Sigmoid colon (tissue), 6 donors: ENCODE measurements at regions not wholly inside any gene's neighbourhood (a gene's known extent, or its start where the extent isn't known, plus 50 kb on each side); places are given as distances from the start of the nearest gene placed in this dataset.
"Not testable (repeated sequence)": the region's sequence is repeated elsewhere in the genome, so short reads cannot be mapped to it uniquely, and the experiment has no call there.

Experiments
- DNase-seq: peaks from one replicate; pipeline ENCODE4 v3.0.0-alpha.2; 2019
- H3K27ac ChIP-seq, 4 donors: fragments of 200-600 bp; sonication (generic); one replicate each; pipeline ENCODE4 v1.5.1; 2016 to 2019; ENCODE audit warnings: mild to moderate bottlenecking in 1 of 4
- H3K27me3 ChIP-seq, 3 donors: fragments of 200-600 bp; sonication (generic); one replicate each; pipeline ENCODE4 v1.5.1; 2019; ENCODE audit warnings: mild to moderate bottlenecking in 1 of 3
- H3K36me3 ChIP-seq, 4 donors: fragments of 200-600 bp; sonication (generic); one replicate each; pipeline ENCODE4 v1.5.1; 2016 to 2019
- H3K4me1 ChIP-seq, 4 donors: fragments of 200-600 bp; sonication (generic); one replicate each; pipeline ENCODE4 v1.5.1; 2017 to 2019
- H3K4me3 ChIP-seq, 4 donors: fragments of 200-600 bp; sonication (generic); one replicate each; pipeline ENCODE4 v1.5.1; 2017 to 2019; ENCODE audit warnings: mild to moderate bottlenecking in 2 of 4, moderate library complexity in 1 of 4
- H3K9me3 ChIP-seq, 4 donors: fragments of 200-600 bp in 3 of 4; sonication (generic) in 3 of 4; one replicate each; pipeline versions ENCODE4 v1.5.1 to v1.6.1; 2013 to 2019
- CTCF ChIP-seq, 4 experiments: fragments of 450-650 bp in 3 of 4; fragments of 200-600 bp in 1 of 4; IDR thresholded peaks; one replicate each; pipeline ENCODE4 v1.5.1; 2016 to 2019; ENCODE audit warnings: antibody characterized with exemption in 4 of 4, mild to moderate bottlenecking in 3 of 4, moderate library complexity in 2 of 4
- EP300 ChIP-seq, 4 donors: sonication (generic); formaldehyde crosslinking; IDR thresholded peaks; one replicate each; pipeline ENCODE4 v1.6.1; 2017; ENCODE audit warnings: antibody characterized with exemption in 4 of 4
- POLR2A ChIP-seq, 2 donors: fragments of 450-650 bp; IDR thresholded peaks; one replicate each; pipeline ENCODE4 v1.6.1; 2016; ENCODE audit warnings: antibody characterized with exemption in 2 of 2, mild to moderate bottlenecking in 2 of 2, moderate library complexity in 2 of 2
- POLR2AphosphoS5 ChIP-seq, 4 donors: sonication (generic); formaldehyde crosslinking; IDR thresholded peaks; one replicate each; pipeline ENCODE4 v1.6.1; 2017; ENCODE audit warnings: antibody characterized with exemption in 4 of 4
- WGBS, 2 donors: extraction: QIAGEN DNeasy Blood & Tissue Kit; methylation state at CpG; one replicate each; pipeline ENCODE4 v1.1.7; 2013; 5-methylcytosine and 5-hydroxymethylcytosine counted together
- intact Hi-C: fragments of 100-400 bp; cut with DNase I; formaldehyde crosslinking; loops from one replicate; pipeline ENCODE4 v1.15.1; 2023
- donor health status: healthy with polysubstance abuse.
- donor health status: healthy.

GRCh38 chr1:56250809-56251208 is 328.6 kb downstream of the PLPP3 start:
- 54 to 92% methylated on average over 1 of the region's 1 CpG for WGBS, 2 donors
- no peaks in the 10 kb centered on the region for H3K9me3 ChIP-seq
- intact Hi-C loops = no loop called here
- H3K4me3 ChIP-seq = no peak overlapping the region
- no peak for DNase-seq
- H3K4me1 ChIP-seq = peaks cover 0 to 6% (median 2%) of the 10 kb centered on the region in 4 donors
- TF ChIP-seq POLR2AphosphoS5 (IDR thresholded peaks at IDR 0.05) (peak; percentile 32 to 81 (median 62)), EP300 (IDR thresholded peaks at IDR 0.05) (no peak), POLR2A (IDR thresholded peaks at IDR 0.05) (no peak), CTCF (IDR thresholded peaks at IDR 0.05) (no peak)
- no peak overlapping the region for H3K27ac ChIP-seq
- no peaks in the 10 kb centered on the region for H3K36me3 ChIP-seq
- no peaks in the 10 kb centered on the region for H3K27me3 ChIP-seq

DNA sequence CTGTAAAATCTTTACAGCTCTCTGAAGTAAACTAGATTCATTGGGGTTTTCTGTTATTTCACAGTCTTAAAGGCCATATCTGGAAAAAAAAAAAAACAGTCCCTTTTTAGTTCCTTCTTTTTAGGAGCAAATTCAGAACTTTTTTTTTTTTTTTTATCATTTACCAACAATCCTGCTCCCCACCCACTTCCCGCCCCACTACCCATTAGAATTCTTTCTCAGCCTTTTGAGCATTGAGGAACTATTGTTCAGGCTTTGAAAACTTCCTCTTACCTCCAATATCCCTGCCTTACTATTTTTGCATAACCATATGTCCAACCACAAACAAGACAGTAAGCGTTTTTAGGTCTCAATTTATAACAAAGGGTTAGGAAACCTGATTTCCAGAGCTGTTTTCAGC is 330.1 kb downstream of the PLPP3 start:
- no peaks in the 10 kb centered on the region for H3K36me3 ChIP-seq
- no peaks in the 10 kb centered on the region for H3K27me3 ChIP-seq
- H3K4me3 ChIP-seq = no peak overlapping the region
- 47 to 57% methylated on average over 2 of the region's 2 CpGs for WGBS, 2 donors
- DNase-seq = no peak
- intact Hi-C loops = no loop called here
- no peaks in the 10 kb centered on the region for H3K9me3 ChIP-seq
- peaks cover 0 to 3% (median 0%) of the 10 kb centered on the region in 4 donors for H3K4me1 ChIP-seq
- no peak for TF ChIP-seq POLR2AphosphoS5 (IDR thresholded peaks at IDR 0.05)
- no peak for TF ChIP-seq CTCF (IDR thresholded peaks at IDR 0.05)
- no peak for TF ChIP-seq POLR2A (IDR thresholded peaks at IDR 0.05)
- no peak for TF ChIP-seq EP300 (IDR thresholded peaks at IDR 0.05)
- H3K27ac ChIP-seq = no peak overlapping the region

- 94 to 98% methylated on average over 1 of the region's 1 CpG for WGBS, 2 donors
- H3K4me3 ChIP-seq = no peak overlapping the region
- intact Hi-C loops = no loop called here
Observed at GRCh38 chr1:56248138-56248537, 331.2 kb downstream of the PLPP3 start.

GRCh38 chr1:56246726-56247125 is 332.6 kb downstream of the PLPP3 start:
- WGBS, 2 donors = 91 to 94% methylated on average over 2 of the region's 2 CpGs
- H3K4me1 ChIP-seq, H3K27ac ChIP-seq, H3K36me3 ChIP-seq, H3K27me3 ChIP-seq, H3K9me3 ChIP-seq, H3K4me3 ChIP-seq, DNase-seq, intact Hi-C loops: not testable (repeated sequence)

More at GRCh38 chr1:56248138-56248537, 331.2 kb downstream of the PLPP3 start:
- TF ChIP-seq EP300 (IDR thresholded peaks at IDR 0.05) (no peak), POLR2AphosphoS5 (IDR thresholded peaks at IDR 0.05) (no peak), CTCF (IDR thresholded peaks at IDR 0.05) (no peak), POLR2A (IDR thresholded peaks at IDR 0.05) (no peak)
- Histone ChIP-seq H3K36me3 (no peaks in the 10 kb centered on the region), H3K27ac (no peak overlapping the region), H3K4me1 (peaks cover 0 to 3% (median 0%) of the 10 kb centered on the region in 4 donors), H3K9me3 (no peaks in the 10 kb centered on the region), H3K27me3 (no peaks in the 10 kb centered on the region)
- DNase-seq = no peak

DNA sequence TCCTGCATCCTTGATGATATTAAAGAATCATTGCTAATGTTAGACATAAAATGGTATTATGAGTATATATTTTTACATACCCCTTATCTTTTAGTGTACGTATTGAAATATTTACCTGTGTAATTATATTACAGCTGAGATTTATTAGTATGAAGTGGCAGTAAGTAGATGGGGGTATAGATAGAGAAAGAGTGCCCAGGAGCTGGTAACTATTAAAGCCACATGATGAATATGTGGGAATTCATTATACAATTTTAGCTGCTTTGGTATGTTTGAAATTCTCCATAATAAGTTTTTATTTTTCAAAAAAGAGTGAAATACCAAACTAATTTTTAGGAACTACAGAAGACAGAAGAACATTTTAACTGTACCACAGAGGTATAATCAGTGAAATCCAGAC is 339.0 kb downstream of the PLPP3 start:
- Histone ChIP-seq H3K9me3 (no peaks in the 10 kb centered on the region), H3K36me3 (no peaks in the 10 kb centered on the region), H3K4me1 (no peaks in the 10 kb centered on the region), H3K4me3 (no peak overlapping the region), H3K27me3 (no peaks in the 10 kb centered on the region), H3K27ac (no peak overlapping the region)
- TF ChIP-seq POLR2AphosphoS5 (IDR thresholded peaks at IDR 0.05) = no peak
- TF ChIP-seq EP300 (IDR thresholded peaks at IDR 0.05) = no peak
- TF ChIP-seq CTCF (IDR thresholded peaks at IDR 0.05) = no peak
- no peak for TF ChIP-seq POLR2A (IDR thresholded peaks at IDR 0.05)
- 0 to 51% methylated on average over 1 of the region's 1 CpG for WGBS, 2 donors
- no peak for DNase-seq
- intact Hi-C loops = no loop called here
